ENCODE measurements at regions not wholly inside any gene's neighbourhood (a gene's known extent, or its start where the extent isn't known, plus 50 kb on each side); places are given as distances from the start of the nearest gene placed in this dataset.

DNA sequence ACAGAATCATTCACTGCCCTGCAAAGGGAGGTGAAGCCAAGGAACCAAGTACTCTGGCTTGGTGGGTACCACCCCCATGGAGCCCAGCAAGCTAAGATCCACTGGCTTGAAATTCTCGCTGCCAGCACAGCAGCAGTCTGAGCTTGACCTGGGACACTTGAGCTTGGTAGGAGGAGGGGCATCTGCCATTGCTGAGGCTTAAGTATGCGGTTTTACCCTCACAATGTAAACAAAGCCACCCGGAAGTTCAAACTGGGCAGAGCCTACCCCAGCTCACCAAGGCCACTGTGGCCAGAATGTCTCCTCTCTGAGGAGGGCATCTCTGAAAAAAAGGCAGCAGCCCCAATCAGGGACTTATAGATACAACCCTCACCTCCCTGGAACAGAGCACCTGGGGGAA lies 1050.0 kb upstream of the GHITM start:
- TF ChIP-seq CTCF (IDR thresholded peaks at IDR 0.05) (no peak), POLR2A (IDR thresholded peaks at IDR 0.05) (no peak)

Measured in uterus (tissue), 2 donors.